ENCODE measurements at regions not wholly inside any gene's neighbourhood (a gene's known extent, or its start where the extent isn't known, plus 50 kb on each side); places are given as distances from the start of the nearest gene placed in this dataset.

- TF ChIP-seq POLR2A (IDR thresholded peaks at IDR 0.05): no peak
- TF ChIP-seq, protein P1, sequence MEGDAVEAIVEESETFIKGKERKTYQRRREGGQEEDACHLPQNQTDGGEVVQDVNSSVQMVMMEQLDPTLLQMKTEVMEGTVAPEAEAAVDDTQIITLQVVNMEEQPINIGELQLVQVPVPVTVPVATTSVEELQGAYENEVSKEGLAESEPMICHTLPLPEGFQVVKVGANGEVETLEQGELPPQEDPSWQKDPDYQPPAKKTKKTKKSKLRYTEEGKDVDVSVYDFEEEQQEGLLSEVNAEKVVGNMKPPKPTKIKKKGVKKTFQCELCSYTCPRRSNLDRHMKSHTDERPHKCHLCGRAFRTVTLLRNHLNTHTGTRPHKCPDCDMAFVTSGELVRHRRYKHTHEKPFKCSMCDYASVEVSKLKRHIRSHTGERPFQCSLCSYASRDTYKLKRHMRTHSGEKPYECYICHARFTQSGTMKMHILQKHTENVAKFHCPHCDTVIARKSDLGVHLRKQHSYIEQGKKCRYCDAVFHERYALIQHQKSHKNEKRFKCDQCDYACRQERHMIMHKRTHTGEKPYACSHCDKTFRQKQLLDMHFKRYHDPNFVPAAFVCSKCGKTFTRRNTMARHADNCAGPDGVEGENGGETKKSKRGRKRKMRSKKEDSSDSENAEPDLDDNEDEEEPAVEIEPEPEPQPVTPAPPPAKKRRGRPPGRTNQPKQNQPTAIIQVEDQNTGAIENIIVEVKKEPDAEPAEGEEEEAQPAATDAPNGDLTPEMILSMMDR (IDR thresholded peaks at IDR 0.05): no peak
Observed at GRCh38 chr13:99704390-99704789, 203.1 kb downstream of the TM9SF2 start.
